ENCODE measurements at regions not wholly inside any gene's neighbourhood (a gene's known extent, or its start where the extent isn't known, plus 50 kb on each side); places are given as distances from the start of the nearest gene placed in this dataset.

DNA sequence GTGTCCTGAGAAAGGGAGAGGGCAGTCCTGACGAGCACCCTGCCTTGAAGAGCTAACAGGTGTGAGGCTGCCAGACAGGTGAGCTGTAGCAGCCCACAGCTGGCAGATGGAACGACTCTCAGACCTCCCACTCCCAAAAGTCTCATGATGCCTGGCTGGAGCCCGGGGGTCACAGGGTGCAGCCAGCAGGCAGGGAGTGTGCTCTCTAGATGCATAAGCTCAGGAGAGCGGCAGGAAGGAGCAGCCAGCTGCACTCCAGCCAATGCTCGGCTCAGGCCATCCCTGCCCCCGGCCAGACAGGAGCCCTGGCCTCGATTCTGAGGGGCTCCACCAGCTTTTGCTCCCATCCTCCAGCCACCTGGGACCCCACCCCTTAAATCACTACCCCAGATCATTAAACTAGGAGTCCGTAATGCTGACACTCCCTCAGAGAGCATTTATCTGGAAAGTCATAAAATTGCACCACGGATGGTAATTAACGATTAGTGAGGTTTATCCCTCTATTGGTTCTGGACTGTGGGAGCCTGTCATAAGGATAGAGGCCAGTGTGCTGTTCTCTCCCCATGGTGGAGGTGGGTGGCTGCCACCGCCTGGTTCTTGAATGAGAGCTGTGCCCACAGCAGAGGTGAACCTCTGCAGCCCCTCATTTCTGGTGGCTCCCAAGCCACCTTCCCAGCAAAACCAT lies 63.5 kb upstream of the ZMIZ1 start:
- no peak for DNase-seq

DNA sequence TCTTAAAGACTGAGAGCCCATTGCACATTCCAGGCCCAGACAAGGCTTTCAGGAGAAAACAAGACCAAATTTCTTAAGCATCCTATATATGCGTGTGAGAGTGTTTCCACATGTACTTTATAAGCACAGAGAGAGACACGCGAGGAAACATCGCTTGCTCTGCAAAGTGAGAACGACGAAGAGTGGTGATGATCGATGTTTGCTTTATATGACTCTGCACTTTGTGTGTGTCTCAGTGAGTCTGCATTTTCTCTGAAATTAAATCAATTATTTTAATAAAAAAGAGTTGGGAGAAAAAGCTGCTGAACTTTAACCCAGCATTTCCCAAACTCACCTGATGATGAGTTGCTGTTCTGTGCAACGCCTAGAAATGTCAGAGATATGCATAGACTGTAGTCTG lies 61.7 kb upstream of the ZMIZ1 start:
- DNase-seq, result no peak

DNA sequence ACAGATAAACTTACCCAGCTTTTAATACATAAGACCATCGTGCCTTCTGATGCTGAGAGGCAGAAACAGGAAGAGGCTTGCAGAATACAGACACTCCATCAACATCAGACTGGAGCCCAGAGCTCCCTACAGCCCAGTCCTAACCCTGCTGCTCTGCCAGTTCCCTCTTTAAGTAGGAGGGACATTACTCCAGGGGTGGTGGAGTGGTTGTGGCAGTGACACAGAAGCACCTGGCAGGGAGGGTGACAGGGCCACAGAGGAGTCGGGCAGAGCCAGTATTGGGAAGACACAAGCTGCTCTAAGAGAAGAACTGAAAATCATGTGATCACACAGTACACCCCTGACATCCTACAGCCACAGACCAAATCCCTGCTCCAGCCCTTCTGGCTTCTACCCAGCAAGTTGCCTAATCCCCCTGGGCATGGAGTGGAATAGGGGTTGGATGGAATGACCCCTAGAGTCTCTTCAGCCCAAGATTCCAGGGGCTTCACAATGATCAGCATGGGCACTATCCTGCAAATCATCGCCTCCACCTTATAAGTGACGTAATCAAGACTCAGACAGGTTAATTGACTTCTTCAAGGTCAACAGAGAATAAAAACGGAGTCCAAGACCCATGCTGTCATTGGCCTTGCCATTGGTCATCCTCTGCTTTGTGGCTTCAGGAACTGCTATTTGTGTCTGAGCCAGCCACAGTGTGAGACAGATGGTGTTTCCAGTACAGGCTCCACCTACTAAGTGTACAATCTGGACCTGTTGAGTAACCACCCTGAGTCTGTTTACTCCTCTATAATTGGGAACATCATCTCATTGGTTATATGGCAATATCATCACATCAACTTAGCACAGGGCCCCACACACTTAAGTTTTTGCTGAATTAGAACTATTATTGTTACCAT lies 61.1 kb upstream of the ZMIZ1 start:
- DNase-seq, result no peak

- DNase-seq, result no peak
These were observed 59.6 kb upstream of the ZMIZ1 start for GRCh38 chr10:79009145-79009544.

DNA sequence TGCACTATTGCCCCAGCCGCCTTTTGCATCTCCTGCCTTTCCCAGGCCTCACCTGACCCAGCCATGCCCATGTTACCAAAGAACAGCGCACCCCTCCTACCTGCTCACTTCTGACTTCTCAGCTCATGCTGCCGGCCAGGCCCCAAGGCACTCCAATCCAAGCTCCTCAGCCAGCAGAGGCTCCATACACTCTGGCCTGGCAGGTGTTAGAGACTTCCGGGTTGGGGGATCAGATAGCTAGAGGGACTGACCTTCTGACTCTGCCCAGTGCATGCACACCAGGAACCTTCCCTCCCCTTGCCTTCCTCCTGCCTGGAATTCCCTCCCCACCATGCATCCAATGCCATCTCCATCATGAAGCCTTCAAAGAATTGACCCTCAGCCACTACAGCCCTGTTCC lies 56.2 kb upstream of the ZMIZ1 start:
- no peak for DNase-seq

DNA sequence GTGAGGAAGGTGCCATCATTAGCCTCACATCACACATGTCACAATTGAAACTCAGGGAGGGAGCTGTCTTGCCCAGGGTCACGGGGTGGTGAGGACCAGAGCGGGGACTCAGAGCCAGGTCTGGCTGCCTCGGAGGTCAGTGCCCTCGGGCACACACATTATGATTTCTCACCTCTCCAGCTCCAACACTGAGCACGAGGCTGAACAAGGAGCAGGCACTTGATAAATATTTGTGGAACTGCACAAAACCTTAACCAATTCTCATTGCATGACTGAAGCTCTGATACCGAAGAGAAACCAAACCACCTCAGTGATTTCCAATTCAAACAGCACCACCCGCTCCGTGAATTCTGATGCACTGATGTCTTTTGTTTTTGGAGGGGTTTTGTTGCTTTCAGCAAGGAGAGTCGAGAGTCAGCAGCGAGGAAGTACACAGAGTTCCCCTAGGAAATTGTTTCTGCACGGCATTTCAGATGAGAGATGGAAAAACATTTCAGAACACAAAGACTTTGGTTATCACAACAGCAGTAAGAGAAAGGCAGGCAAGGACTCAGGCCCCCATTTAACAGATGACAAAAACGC lies 55.3 kb upstream of the ZMIZ1 start:
- DNase-seq, result no peak

DNA sequence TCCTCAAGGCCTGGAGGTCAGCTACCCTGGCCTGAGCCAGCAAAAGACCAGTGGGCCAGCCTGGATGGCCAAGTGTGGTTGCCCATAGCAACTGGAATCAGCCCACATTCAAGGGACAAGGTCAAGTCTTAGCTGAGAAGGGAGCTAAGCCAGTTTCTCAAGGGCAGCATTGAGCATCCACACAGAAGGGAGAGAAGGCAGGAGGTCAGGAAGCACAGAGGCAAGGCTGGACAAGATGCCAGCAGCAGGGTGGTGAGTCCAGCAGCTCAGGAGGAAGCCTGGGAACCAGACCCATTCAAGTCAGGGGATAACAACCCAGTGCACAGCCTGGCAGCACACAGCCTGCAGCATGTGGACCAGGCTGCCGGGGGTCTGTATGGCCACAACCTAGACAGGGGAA lies 54.0 kb upstream of the ZMIZ1 start:
- no peak for DNase-seq

DNA sequence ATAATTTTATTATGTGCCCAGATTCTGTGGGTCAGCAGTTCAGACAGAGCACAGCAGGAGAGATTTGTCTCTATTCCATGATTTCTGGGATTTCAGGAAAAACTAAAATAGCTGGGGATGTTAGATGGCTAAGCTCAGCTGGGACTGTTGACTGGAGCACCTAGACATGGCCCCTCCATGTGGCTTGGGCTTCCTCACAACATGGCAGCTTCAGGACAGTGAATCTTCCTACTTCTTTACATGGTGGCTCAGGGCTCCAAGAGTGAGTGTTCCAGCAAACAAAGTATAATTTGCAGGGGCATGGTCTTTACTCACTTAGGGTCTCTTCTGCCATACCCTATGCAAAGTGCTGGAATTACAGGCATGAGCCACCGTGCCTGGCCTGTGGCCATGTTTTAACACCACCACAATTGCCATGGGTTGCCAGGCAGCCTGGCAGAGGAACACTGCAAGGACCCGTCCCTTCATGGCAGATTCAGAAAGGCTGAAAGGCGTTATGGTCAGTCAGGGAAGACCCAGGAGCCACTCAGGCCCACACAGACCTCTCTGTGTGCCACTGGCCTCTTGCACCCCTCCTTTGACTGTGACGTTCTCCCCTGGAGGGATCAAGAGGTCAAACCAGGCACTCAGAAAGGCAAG lies 50.8 kb upstream of the ZMIZ1 start:
- DNase-seq, result no peak

GRCh38 chr10:79018521-79019011 lies 50.2 kb upstream of the ZMIZ1 start:
- no peak for DNase-seq

Data from CD4-positive, alpha-beta T cell treated with Interleukin-15 for 1 hour (primary cell).